Inflammatory macrophage treated with lipopolysaccharide for 4 hours (primary cell): ENCODE measurements at regions not wholly inside any gene's neighbourhood (a gene's known extent, or its start where the extent isn't known, plus 50 kb on each side); places are given as distances from the start of the nearest gene placed in this dataset.

ENCODE experiments used
- DNase-seq: peaks from one replicate; pipeline ENCODE4 v3.0.0-alpha.2; 2020

GRCh38 chr3:64830681-64831080 lies 142.9 kb upstream of the ADAMTS9 start:
- DNase-seq: no peak

DNA sequence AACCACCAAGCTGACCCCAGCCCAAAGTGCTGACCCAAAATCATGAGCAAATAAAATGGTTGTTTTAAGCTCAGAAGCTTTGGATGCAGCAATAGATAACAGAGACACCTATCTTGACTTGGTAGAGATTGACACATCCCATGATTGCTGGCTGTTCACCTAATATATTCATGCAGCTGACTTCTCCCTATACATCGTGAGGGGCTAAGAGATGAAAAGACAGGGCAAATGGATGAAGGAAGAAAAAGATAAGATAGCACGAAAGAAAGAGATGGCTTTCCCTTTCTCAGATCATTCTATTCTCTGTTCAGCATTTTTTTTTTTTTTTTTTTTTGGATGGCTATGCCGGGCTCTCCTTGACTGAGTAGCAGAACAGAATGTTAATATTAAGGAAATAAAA lies 141.5 kb upstream of the ADAMTS9 start:
- DNase-seq: no peak

- DNase-seq: no peak
Observed at GRCh38 chr3:64828276-64828675, 140.5 kb upstream of the ADAMTS9 start.

GRCh38 chr3:64827431-64827830 lies 139.6 kb upstream of the ADAMTS9 start:
- no peak for DNase-seq

DNA sequence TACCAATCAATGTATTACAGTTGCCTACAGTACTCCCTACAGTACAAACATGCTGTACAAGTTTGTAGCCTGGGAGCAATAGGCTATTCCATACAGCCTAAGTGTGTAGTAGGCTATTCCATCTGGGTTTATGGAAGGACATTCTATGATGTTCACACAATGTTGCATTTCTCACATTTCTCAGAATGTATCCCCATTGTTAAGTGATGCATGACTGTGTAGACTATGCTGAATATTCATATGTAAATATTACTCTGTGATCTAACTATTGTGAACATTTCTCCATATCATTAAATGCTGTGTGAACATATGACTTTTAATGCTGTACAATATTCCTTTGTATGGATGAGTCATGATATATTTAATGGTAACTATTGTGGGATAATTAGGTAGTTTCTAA lies 139.2 kb upstream of the ADAMTS9 start:
- no peak for DNase-seq

DNA sequence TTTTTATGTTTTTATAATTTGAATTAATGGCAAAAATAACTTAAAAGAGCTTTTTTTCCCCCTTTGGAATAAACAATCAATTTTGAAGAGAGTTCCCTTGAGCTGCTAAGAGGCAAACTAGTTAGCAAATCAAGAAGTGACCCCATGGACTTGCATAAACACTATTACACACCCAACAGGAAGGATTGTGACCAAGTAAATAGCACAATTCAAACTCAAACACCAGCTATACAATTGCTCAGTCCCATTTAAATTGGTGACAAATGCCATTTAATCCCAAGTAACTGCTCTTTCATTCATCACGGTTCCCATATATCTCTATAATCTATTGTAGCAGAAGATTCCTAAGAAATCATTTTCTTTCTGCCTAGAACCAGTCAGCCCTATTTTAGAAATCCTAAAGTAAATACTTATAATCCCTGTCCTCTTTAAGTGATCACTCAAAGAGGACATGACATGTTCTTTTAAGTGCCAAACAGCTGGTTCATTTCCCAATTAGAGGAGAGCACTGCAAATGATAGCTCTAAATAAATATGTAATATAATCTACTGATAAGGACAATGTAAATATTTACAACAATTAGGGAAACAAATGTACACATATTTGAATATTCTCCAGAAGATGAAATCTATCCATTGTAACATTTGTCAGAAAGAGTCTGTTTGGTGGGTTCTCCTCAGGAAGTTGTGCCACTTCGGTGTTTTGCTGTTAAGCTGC lies 137.8 kb upstream of the ADAMTS9 start:
- no peak for DNase-seq

GRCh38 chr3:64824394-64824909 lies 136.7 kb upstream of the ADAMTS9 start:
- no peak for DNase-seq

DNA sequence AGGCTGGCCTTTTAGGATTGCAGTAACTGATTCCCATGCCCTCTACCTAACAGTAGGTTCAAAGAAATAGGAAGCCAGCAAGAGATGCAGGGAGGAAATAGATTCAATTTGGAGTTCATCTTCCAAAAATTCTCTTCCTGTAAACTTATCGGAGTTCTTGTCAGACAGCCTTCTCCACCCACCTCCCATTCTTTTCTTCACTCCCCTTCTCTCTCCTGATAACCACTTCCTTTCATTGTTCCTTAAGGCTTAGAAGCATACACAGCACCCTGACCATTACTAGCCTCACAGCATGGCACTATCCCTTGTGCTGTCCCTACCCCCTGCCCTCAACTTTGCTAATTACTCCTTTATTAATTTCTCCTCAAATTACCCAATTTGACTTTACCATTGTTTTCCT lies 130.4 kb upstream of the ADAMTS9 start:
- DNase-seq: no peak

GRCh38 chr3:64816355-64816754 lies 128.6 kb upstream of the ADAMTS9 start:
- no peak for DNase-seq

- DNase-seq: no peak
Observed at GRCh38 chr3:64815789-64816188, 128.0 kb upstream of the ADAMTS9 start.

GRCh38 chr3:64815195-64815631 lies 127.4 kb upstream of the ADAMTS9 start:
- no peak for DNase-seq

DNA sequence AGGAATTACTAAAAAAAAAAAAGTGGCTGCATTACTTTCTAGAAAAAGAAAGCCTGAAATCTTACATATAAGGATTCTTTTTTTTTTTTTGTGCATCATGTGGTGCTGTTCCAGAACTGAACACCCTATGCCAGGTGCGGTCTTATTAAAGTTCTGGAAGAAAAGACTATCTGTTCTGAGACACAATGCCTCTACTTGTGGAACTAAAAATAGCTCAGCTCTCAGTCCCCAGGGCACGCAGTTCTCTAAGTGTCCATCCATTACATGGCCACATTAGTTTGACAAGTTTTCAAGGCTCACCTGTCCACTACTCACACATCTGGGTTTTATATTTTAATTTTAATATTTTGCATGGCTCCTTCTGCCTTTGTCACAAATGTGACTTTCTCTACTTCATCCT lies 126.6 kb upstream of the ADAMTS9 start:
- DNase-seq: no peak

GRCh38 chr3:64813326-64813725 lies 125.5 kb upstream of the ADAMTS9 start:
- no peak for DNase-seq

GRCh38 chr3:64809086-64809485 lies 121.3 kb upstream of the ADAMTS9 start:
- DNase-seq: no peak

DNA sequence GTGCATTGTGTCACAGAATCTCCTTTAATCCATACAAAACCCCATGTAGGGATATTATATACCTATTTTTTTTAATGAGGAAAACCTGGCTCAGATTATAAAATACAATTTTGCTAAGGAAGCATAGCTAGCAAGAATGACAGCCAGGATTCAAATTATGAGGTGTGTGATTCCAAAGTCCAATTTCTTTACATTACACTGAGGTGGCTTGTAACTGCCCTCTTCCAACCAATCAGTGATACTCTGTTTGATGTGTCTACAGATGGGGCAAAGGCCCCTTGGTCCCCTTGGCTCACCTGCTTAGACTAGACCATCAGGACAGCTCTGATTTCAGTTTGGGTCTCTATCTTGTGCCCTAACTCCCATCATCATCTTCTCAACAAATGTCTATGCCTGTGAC lies 120.3 kb upstream of the ADAMTS9 start:
- no peak for DNase-seq

GRCh38 chr3:64806668-64807605 lies 119.1 kb upstream of the ADAMTS9 start:
- no peak for DNase-seq

DNA sequence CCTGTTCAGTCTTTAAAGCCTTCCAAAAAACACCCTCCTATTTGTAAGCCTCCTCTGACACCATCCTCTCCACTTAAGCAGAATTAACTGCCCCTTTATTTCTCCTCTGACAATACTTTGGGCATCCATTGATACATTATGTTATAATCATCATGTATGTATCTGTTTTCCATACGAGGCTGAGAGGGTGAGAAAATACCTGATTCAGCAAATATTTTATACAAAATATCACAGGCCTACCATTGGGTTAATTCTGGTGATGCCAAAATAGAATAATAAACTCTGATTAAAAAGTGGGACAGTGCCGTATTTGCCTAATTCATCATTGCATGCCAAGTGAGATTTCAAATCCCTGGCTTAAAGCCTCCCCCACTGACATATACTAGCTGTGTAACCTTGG lies 118.2 kb upstream of the ADAMTS9 start:
- no peak for DNase-seq

DNA sequence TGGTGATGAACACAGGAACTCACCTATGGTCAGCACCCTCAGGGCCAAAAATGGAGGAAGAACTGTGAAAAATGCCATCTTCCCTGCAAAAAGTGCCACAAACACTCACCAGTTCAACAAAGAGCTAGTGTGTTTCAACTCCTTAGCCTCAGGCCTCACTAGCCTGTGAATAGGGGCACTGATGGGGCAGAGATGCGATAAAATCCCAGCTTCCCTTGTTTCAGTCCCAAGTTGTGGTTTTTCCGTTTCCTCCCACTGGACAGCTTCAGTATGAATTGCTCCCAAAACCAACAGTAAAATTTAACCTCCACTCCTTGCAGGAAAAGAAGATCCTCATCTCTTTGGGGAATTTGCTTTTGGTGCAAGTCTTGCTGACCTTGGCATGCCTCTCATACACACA lies 117.4 kb upstream of the ADAMTS9 start:
- no peak for DNase-seq

DNA sequence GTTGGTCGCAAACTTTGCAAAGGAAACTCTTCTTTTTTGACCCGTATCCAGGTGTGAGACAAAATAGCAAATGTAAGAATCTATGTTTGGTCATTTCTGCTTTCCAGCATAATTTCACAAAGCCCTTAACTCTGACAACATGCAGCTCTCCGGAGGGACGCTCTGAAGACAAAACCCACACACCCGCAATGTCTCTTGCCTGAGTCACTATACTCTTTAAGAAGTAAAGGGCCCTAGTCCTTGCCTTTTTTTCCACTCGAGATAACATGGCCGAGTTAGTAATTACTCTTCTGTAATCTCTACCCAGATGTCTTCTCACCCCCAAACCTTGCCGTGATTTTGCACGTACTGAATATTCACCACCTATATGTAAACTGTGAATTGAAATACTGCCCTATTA lies 115.7 kb upstream of the ADAMTS9 start:
- DNase-seq: no peak

DNA sequence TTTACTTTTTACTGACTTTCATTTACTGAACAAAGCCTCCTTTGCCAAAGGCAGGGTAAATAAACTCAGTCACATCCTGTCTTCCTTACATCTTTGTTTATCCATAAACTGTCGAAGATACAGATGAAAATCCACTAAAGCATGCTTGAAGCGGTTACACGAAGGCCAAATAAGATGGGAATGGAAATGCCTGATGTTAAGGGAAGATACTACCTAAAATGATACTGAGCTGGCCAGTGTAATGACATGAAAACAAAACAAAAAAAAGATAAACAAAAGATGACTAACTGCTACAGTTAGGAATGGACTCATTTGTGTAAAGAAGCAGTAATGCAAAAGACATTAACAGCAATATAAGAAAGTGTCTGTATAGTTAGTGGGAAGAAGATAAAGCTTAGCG lies 114.7 kb upstream of the ADAMTS9 start:
- no peak for DNase-seq

DNA sequence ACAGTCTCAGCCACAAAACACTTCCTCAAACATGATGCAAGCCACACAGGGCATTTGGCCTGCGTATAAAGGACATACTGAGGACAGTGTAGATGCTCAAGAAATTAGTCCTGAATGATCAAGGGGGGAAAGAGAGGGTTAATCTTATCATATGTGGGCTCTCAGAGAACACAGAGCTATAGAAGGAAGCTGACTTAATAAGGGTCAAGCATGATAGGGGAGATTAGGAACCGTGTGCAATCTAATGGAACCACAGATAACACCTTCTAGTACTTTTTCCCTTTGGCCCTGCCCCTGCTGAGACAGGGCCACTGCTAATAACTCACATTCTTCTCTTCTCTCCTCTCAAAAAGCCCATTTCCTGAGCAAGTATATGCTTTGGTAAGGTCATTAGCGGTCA lies 114.1 kb upstream of the ADAMTS9 start:
- DNase-seq: no peak

GRCh38 chr3:64799606-64800005 lies 111.8 kb upstream of the ADAMTS9 start:
- DNase-seq: no peak

DNA sequence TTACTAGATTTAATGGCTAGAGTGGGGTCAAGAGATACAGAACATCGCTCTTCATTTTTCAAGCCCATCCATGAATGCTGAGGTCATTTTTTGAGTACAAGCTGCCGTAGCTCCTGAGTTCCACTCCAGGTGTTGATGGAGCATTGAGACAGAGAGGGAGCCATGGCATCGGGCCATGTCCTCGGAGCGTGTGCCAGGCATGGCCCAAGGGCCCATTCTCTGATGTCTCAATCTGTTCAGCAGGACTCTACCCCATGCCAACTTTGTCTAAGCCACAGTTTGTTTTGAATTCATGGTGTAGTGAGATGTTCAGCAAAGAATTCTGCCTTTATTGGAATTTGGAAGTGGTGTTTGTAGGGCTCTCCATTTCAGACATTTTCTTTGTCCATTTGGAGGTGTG lies 110.5 kb upstream of the ADAMTS9 start:
- no peak for DNase-seq
